HEK293T (cell line): ENCODE measurements at regions not wholly inside any gene's neighbourhood (a gene's known extent, or its start where the extent isn't known, plus 50 kb on each side); places are given as distances from the start of the nearest gene placed in this dataset.

Source experiments
- ARNT ChIP-seq: fragments of 450-650 bp; IDR thresholded peaks from 2 replicates; pipeline ENCODE4 v1.6.1; 2017; ENCODE audit warnings: mild to moderate bottlenecking
- BHLHE40 ChIP-seq: fragments of 450-650 bp; IDR thresholded peaks from 2 replicates; pipeline ENCODE4 v1.6.1; 2016; ENCODE audit warnings: mild to moderate bottlenecking, moderate library complexity, borderline replicate concordance
- CTBP1 ChIP-seq: fragments of 450-650 bp; IDR thresholded peaks from 2 replicates; pipeline ENCODE4 v1.6.1; 2016; ENCODE audit warnings: borderline replicate concordance
- ELF4 ChIP-seq: fragments of 450-650 bp; IDR thresholded peaks from 2 replicates; pipeline ENCODE4 v1.6.1; 2017; ENCODE audit warnings: antibody characterized with exemption
- FOXA1 ChIP-seq: fragments of 450-650 bp; IDR thresholded peaks from 2 replicates; pipeline ENCODE4 v1.6.1; 2016; ENCODE audit warnings: mild to moderate bottlenecking
- FOXK2 ChIP-seq: fragments of 450-650 bp; IDR thresholded peaks from 2 replicates; pipeline ENCODE4 v1.6.1; 2016; ENCODE audit warnings: mild to moderate bottlenecking
- FOXM1 ChIP-seq: fragments of 450-650 bp; IDR thresholded peaks from 2 replicates; pipeline ENCODE4 v1.6.1; 2017; ENCODE audit warnings: mild to moderate bottlenecking, borderline replicate concordance
- HDGF ChIP-seq: fragments of 450-650 bp; IDR thresholded peaks from 2 replicates; pipeline ENCODE4 v1.6.1; 2017; ENCODE audit warnings: antibody characterized with exemption, borderline replicate concordance
- L3MBTL2 ChIP-seq: fragments of 450-650 bp; conservative IDR thresholded peaks from 2 replicates; pipeline ENCODE4 v1.6.1; 2016; ENCODE audit warnings: mild to moderate bottlenecking
- SP1 ChIP-seq: fragments of 450-650 bp; IDR thresholded peaks from 2 replicates; pipeline ENCODE4 v1.6.1; 2017
- SUZ12 ChIP-seq: fragments of 450-650 bp; IDR thresholded peaks from 2 replicates; pipeline ENCODE4 v1.6.1; 2016; ENCODE audit warnings: mild to moderate bottlenecking
- TARDBP ChIP-seq: fragments of 450-650 bp; IDR thresholded peaks from 2 replicates; pipeline ENCODE4 v1.6.1; 2016
- ZNF384 ChIP-seq: fragments of 450-650 bp; IDR thresholded peaks from 2 replicates; pipeline ENCODE4 v1.6.1; 2016
- TF ChIP-seq, protein P1 (sequence below): fragments of 450-650 bp; IDR thresholded peaks from 2 replicates; pipeline ENCODE4 v1.6.1; 2016

- no peak for TF ChIP-seq FOXM1
- TF ChIP-seq HDGF = no peak
- TF ChIP-seq FOXK2 = no peak
- no peak for TF ChIP-seq SP1
- TF ChIP-seq ELF4 = no peak
- no peak for TF ChIP-seq TARDBP
- TF ChIP-seq L3MBTL2 = no peak
- TF ChIP-seq, protein P1, sequence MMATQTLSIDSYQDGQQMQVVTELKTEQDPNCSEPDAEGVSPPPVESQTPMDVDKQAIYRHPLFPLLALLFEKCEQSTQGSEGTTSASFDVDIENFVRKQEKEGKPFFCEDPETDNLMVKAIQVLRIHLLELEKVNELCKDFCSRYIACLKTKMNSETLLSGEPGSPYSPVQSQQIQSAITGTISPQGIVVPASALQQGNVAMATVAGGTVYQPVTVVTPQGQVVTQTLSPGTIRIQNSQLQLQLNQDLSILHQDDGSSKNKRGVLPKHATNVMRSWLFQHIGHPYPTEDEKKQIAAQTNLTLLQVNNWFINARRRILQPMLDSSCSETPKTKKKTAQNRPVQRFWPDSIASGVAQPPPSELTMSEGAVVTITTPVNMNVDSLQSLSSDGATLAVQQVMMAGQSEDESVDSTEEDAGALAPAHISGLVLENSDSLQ = no peak
- no peak for TF ChIP-seq ZNF384
- no peak for TF ChIP-seq FOXA1
- no peak for TF ChIP-seq BHLHE40
- TF ChIP-seq SUZ12 = no peak
- no peak for TF ChIP-seq ARNT
- no peak for TF ChIP-seq CTBP1
These were observed 504.5 kb downstream of the IRS1 start for GRCh38 chr2:226295123-226295522.
